ENCODE measurements at regions not wholly inside any gene's neighbourhood (a gene's known extent, or its start where the extent isn't known, plus 50 kb on each side); places are given as distances from the start of the nearest gene placed in this dataset.

- no peak overlapping the region for H3K4me3 ChIP-seq (ENCODE audit: low read depth, low read length)
- in situ Hi-C loops (cut with HindIII; ENCODE audit: low sequenced_read_pairs): no loop called here
- no peak for DNase-seq (ENCODE audit: low read depth)
- no peak for TF ChIP-seq CTCF (IDR thresholded peaks at IDR 0.05; ENCODE audit: low read depth, low read length, missing control alignments)
Measured at GRCh38 chr5:116799401-116799800, 224.8 kb upstream of the SEMA6A start.

- H3K4me3 ChIP-seq (ENCODE audit: low read depth, low read length): no peak overlapping the region
- no peak for TF ChIP-seq CTCF (IDR thresholded peaks at IDR 0.05; ENCODE audit: low read depth, low read length, missing control alignments)
- in situ Hi-C loops (cut with HindIII; ENCODE audit: low sequenced_read_pairs): no loop called here
- DNase-seq (ENCODE audit: low read depth): no peak
Measured at GRCh38 chr5:116795189-116795588, 220.6 kb upstream of the SEMA6A start.

GRCh38 chr5:116789522-116789921 lies 214.9 kb upstream of the SEMA6A start:
- in situ Hi-C loops (cut with HindIII; ENCODE audit: low sequenced_read_pairs): no loop called here
- TF ChIP-seq CTCF (IDR thresholded peaks at IDR 0.05; ENCODE audit: low read depth, low read length, missing control alignments): no peak
- no peak overlapping the region for H3K4me3 ChIP-seq (ENCODE audit: low read depth, low read length)
- DNase-seq (ENCODE audit: low read depth): no peak

- H3K4me3 ChIP-seq (ENCODE audit: low read depth, low read length): no peak overlapping the region
- in situ Hi-C loops (cut with HindIII; ENCODE audit: low sequenced_read_pairs): no loop called here
- TF ChIP-seq CTCF (IDR thresholded peaks at IDR 0.05; ENCODE audit: low read depth, low read length, missing control alignments): no peak
- no peak for DNase-seq (ENCODE audit: low read depth)
Measured at GRCh38 chr5:116788851-116789403, 214.3 kb upstream of the SEMA6A start.

GRCh38 chr5:116787570-116787969 lies 212.9 kb upstream of the SEMA6A start:
- TF ChIP-seq CTCF (IDR thresholded peaks at IDR 0.05; ENCODE audit: low read depth, low read length, missing control alignments): no peak
- no peak for DNase-seq (ENCODE audit: low read depth)
- H3K4me3 ChIP-seq (ENCODE audit: low read depth, low read length): no peak overlapping the region
- in situ Hi-C loops (cut with HindIII; ENCODE audit: low sequenced_read_pairs): no loop called here

GRCh38 chr5:116785106-116785505 lies 210.5 kb upstream of the SEMA6A start:
- no peak for DNase-seq (ENCODE audit: low read depth)
- no peak for TF ChIP-seq CTCF (IDR thresholded peaks at IDR 0.05; ENCODE audit: low read depth, low read length, missing control alignments)
- in situ Hi-C loops (cut with HindIII; ENCODE audit: low sequenced_read_pairs): no loop called here

GRCh38 chr5:116779846-116780245 lies 205.2 kb upstream of the SEMA6A start:
- no peak for DNase-seq (ENCODE audit: low read depth)
- TF ChIP-seq CTCF (IDR thresholded peaks at IDR 0.05; ENCODE audit: low read depth, low read length, missing control alignments): no peak
- no peak overlapping the region for H3K4me3 ChIP-seq (ENCODE audit: low read depth, low read length)

More at GRCh38 chr5:116785106-116785505, 210.5 kb upstream of the SEMA6A start:
- no peak overlapping the region for H3K4me3 ChIP-seq (ENCODE audit: low read depth, low read length)

More at GRCh38 chr5:116779846-116780245, 205.2 kb upstream of the SEMA6A start:
- in situ Hi-C loops (cut with HindIII; ENCODE audit: low sequenced_read_pairs): no loop called here
